Activated CD4-positive, alpha-beta memory T cell treated with anti-CD3 and anti-CD28 coated beads, Interleukin-2, amount 10 ng/mL, durations not matched to agents 7 days and 5 days (primary cell): ENCODE measurements at regions not wholly inside any gene's neighbourhood (a gene's known extent, or its start where the extent isn't known, plus 50 kb on each side); places are given as distances from the start of the nearest gene placed in this dataset.
"Not testable (repeated sequence)": the region's sequence is repeated elsewhere in the genome, so short reads cannot be mapped to it uniquely, and the experiment has no call there.

Source experiments
- CTCF ChIA-PET: fragments of 350-600 bp; sonication (Branson Sonifier 250); formaldehyde crosslinking; loops from one replicate; lab custom pipeline; 2021; ENCODE audit warnings: antibody characterized with exemption, inconsistent platforms; lab: Charles Lee
- POLR2A ChIA-PET: fragments of 350-600 bp; sonication (Branson Sonifier 250); formaldehyde crosslinking; loops from one replicate; lab custom pipeline; 2021; ENCODE audit warnings: antibody characterized with exemption; lab: Charles Lee
- DNase-seq: peaks from one replicate; pipeline ENCODE4 v3.0.0-alpha.2; 2020
- H3K27ac Mint-ChIP-seq: one replicate; pipeline ENCODE4 v1.8.0; 2021; ENCODE audit warnings: mild to moderate bottlenecking, mixed read lengths
- H3K27me3 Mint-ChIP-seq: one replicate; pipeline ENCODE4 v1.8.0; 2021; ENCODE audit warnings: mixed read lengths
- H3K36me3 Mint-ChIP-seq: one replicate; pipeline ENCODE4 v1.8.0; 2021; ENCODE audit warnings: low read depth, mixed read lengths
- H3K4me1 Mint-ChIP-seq: one replicate; pipeline ENCODE4 v1.8.0; 2021; ENCODE audit warnings: mixed read lengths
- H3K4me3 Mint-ChIP-seq: one replicate; pipeline ENCODE4 v1.8.0; 2021; ENCODE audit warnings: mild to moderate bottlenecking, mixed read lengths
- H3K9me3 Mint-ChIP-seq: one replicate; pipeline ENCODE4 v1.8.0; 2021; ENCODE audit warnings: mixed read lengths

DNA sequence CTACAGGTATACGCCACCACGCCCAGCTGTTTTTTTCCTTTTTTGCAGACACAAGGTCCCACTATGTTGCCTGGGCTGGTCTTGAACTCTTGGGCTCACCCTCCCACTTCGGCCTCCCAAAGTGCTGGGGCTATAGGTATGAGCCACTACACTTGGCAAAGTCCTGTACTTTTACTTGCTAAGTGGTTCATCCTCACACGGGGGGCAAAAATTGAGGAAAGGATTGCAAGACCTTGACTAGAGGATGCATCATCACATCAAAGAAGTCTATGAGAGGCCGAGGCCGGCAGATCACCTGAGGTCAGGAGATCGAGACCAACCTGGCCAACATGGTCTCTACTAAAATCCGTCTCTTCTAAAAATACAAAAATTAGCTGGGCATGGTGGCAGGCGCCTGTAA lies 116.5 kb upstream of the FAM174B start:
- CTCF ChIA-PET, result interaction anchor here (0.6 kb wide), 1 partner anchor 135 kb away, joined by 3 read pairs; no protein-coding TSS in a partner anchor
- Mint-ChIP-seq H3K27me3 (no peaks in the 10 kb centered on the region), H3K9me3 (peaks cover 2% of the 10 kb centered on the region), H3K36me3 (no peaks in the 10 kb centered on the region), H3K4me3 (no peak overlapping the region), H3K27ac (no peak overlapping the region), H3K4me1 (no peaks in the 10 kb centered on the region)
- POLR2A ChIA-PET, result no interaction called here
- DNase-seq, result no peak

DNA sequence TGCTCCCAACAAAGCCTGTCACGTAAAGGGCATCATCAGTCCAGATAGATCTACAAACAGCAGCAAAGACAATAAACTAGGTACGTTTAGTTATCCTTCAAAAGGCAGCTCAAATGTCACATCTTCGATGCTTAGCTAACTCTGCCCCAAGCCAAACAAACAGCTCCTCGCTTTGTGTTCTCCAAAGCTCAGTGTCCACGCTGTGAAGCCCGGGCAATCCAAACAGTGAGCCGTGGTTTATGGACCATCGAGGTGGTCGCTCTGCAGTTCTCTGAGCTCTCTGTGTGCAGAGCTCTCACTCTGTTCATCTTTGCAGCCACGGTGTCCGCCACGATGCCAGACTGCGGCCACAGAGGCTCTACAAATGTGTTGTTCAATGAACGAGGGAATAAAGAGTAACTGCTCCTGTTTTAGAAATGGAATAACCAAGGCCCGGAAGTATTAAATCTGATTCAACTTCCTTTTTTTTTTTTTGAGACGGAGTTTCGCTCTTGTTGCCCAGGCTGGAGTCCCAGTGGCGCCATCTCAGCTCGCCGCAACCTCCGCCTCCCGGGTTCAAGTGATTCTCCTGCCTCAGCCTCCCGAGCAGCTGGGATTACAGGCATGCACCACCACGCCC lies 117.2 kb upstream of the FAM174B start:
- H3K9me3 Mint-ChIP-seq, result peaks cover 2% of the 10 kb centered on the region
- no peaks in the 10 kb centered on the region for H3K36me3 Mint-ChIP-seq
- ChIA-PET POLR2A (no interaction called here), CTCF (no interaction called here)
- DNase-seq, result no peak
- H3K4me3 Mint-ChIP-seq, result no peak overlapping the region
- no peaks in the 10 kb centered on the region for H3K4me1 Mint-ChIP-seq
- no peak overlapping the region for H3K27ac Mint-ChIP-seq
- no peaks in the 10 kb centered on the region for H3K27me3 Mint-ChIP-seq

- Mint-ChIP-seq H3K27ac (no peak overlapping the region), H3K9me3 (peaks cover 2% of the 10 kb centered on the region), H3K4me1 (no peaks in the 10 kb centered on the region), H3K36me3 (no peaks in the 10 kb centered on the region), H3K4me3 (no peak overlapping the region), H3K27me3 (no peaks in the 10 kb centered on the region)
- ChIA-PET CTCF (no interaction called here), POLR2A (no interaction called here)
- no peak for DNase-seq
Measured at GRCh38 chr15:92773340-92773739, 117.8 kb upstream of the FAM174B start.

GRCh38 chr15:92779874-92780273 lies 120.2 kb upstream of the CHD2 start:
- DNase-seq, result no peak
- ChIA-PET POLR2A (no interaction called here), CTCF (no interaction called here)
- no peaks in the 10 kb centered on the region for H3K27me3 Mint-ChIP-seq
- no peaks in the 10 kb centered on the region for H3K4me1 Mint-ChIP-seq
- no peak overlapping the region for H3K27ac Mint-ChIP-seq
- peaks cover 7% of the 10 kb centered on the region for H3K36me3 Mint-ChIP-seq
- peaks cover 7% of the 10 kb centered on the region for H3K9me3 Mint-ChIP-seq
- H3K4me3 Mint-ChIP-seq, result no peak overlapping the region

- Mint-ChIP-seq H3K4me3 (no peak overlapping the region), H3K4me1 (no peaks in the 10 kb centered on the region), H3K36me3 (peaks cover 7% of the 10 kb centered on the region), H3K9me3 (peaks cover 7% of the 10 kb centered on the region), H3K27ac (no peak overlapping the region), H3K27me3 (no peaks in the 10 kb centered on the region)
- DNase-seq, result no peak
- POLR2A ChIA-PET, result no interaction called here
- CTCF ChIA-PET, result no interaction called here
Measured at GRCh38 chr15:92780843-92781242, 119.3 kb upstream of the CHD2 start.

DNA sequence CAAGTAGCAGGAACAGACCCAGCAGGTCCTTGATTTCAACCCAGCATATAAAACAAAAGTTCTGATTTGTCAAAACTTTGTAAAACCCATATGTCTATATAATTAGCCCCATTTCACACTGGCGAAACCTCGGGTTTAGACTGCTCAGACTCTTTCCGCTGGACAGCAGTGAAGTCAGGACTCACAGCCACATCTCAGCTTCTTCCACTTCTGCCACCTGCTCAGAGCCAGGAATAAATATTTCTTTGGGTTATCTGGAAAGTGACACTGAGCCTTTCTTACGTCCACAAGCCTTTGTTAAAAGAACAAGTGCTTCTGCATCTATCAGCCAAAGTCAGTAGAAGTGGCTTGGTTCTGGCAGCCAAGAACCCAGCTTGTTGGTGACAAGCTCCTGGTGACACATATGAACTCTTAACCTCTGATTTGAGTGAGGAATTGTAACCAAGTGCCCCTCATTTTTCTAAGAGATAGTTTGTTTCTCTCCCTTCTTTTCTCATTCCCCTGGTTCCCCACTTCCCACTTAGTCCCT lies 118.1 kb upstream of the CHD2 start:
- Mint-ChIP-seq H3K36me3 (peaks cover 7% of the 10 kb centered on the region), H3K27me3 (no peaks in the 10 kb centered on the region), H3K4me3 (no peak overlapping the region), H3K27ac (no peak overlapping the region), H3K9me3 (peaks cover 7% of the 10 kb centered on the region), H3K4me1 (no peaks in the 10 kb centered on the region)
- DNase-seq, result no peak
- ChIA-PET CTCF (no interaction called here), POLR2A (no interaction called here)

GRCh38 chr15:92787116-92787515 lies 113.0 kb upstream of the CHD2 start:
- H3K27me3 Mint-ChIP-seq, result no peaks in the 10 kb centered on the region
- no peak overlapping the region for H3K4me3 Mint-ChIP-seq
- DNase-seq, result no peak
- H3K4me1 Mint-ChIP-seq, result no peaks in the 10 kb centered on the region
- peaks cover 8% of the 10 kb centered on the region for H3K36me3 Mint-ChIP-seq
- H3K27ac Mint-ChIP-seq, result no peak overlapping the region
- no peaks in the 10 kb centered on the region for H3K9me3 Mint-ChIP-seq
- POLR2A ChIA-PET, result no interaction called here
- CTCF ChIA-PET, result interaction anchor here (1.9 kb wide), 1 partner anchor 10 kb away, joined by 9 read pairs; no protein-coding TSS in a partner anchor

GRCh38 chr15:92788196-92788595 lies 111.9 kb upstream of the CHD2 start:
- CTCF ChIA-PET, result interaction anchor here (1.9 kb wide), 1 partner anchor 9 kb away, joined by 9 read pairs; no protein-coding TSS in a partner anchor
- POLR2A ChIA-PET, result no interaction called here

DNA sequence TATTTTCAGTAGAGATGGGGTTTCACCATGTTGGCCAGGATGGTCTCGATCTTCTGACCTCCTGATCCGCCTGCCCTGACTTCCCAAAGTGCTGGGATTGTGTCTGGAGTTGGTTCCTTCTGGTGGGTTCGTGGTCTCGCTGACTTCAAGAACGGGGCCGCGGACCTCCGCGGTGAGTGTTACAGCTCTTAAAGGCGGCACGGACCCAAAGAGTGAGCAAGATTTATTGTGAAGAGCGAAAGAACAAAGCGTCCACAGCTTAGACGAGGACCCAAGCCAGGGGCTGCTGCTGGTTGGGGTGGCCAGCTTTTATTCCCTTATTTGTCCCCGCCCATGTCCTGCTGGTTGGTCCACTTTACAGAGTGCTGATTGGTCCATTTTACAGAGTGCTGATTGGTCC lies 111.3 kb upstream of the CHD2 start:
- H3K9me3 Mint-ChIP-seq, H3K27ac Mint-ChIP-seq, H3K27me3 Mint-ChIP-seq, H3K4me3 Mint-ChIP-seq, H3K4me1 Mint-ChIP-seq, DNase-seq, H3K36me3 Mint-ChIP-seq, POLR2A ChIA-PET: not testable (repeated sequence)
- CTCF ChIA-PET, result interaction anchor here (1.2 to 1.9 kb wide), 2 partner anchors 9 to 14 kb away, joined by 3 to 9 read pairs; no protein-coding TSS in a partner anchor

More at GRCh38 chr15:92788196-92788595, 111.9 kb upstream of the CHD2 start:
- peaks cover 8% of the 10 kb centered on the region for H3K36me3 Mint-ChIP-seq
- no peaks in the 10 kb centered on the region for H3K27me3 Mint-ChIP-seq
- no peak overlapping the region for H3K27ac Mint-ChIP-seq
- no peak for DNase-seq
- H3K4me1 Mint-ChIP-seq, result no peaks in the 10 kb centered on the region
- H3K4me3 Mint-ChIP-seq, result no peak overlapping the region
- H3K9me3 Mint-ChIP-seq, result no peaks in the 10 kb centered on the region

GRCh38 chr15:92796161-92796611 lies 103.9 kb upstream of the CHD2 start:
- POLR2A ChIA-PET, result interaction anchor here (0.7 to 5.7 kb wide), 7 partner anchors 13 to 230 kb away, joined by 3 to 33 read pairs (median 3); partner anchors contain the start of gene CHD2
- Mint-ChIP-seq H3K27ac (no peak overlapping the region), H3K9me3 (no peaks in the 10 kb centered on the region), H3K27me3 (no peaks in the 10 kb centered on the region), H3K4me3 (no peak overlapping the region), H3K4me1 (peaks cover 16% of the 10 kb centered on the region), H3K36me3 (no peaks in the 10 kb centered on the region)
- DNase-seq, result no peak
- CTCF ChIA-PET, result interaction anchor here (0.6 to 5.1 kb wide), 18 partner anchors 10 to 357 kb away, joined by 3 to 74 read pairs (median 12); no protein-coding TSS in a partner anchor

DNA sequence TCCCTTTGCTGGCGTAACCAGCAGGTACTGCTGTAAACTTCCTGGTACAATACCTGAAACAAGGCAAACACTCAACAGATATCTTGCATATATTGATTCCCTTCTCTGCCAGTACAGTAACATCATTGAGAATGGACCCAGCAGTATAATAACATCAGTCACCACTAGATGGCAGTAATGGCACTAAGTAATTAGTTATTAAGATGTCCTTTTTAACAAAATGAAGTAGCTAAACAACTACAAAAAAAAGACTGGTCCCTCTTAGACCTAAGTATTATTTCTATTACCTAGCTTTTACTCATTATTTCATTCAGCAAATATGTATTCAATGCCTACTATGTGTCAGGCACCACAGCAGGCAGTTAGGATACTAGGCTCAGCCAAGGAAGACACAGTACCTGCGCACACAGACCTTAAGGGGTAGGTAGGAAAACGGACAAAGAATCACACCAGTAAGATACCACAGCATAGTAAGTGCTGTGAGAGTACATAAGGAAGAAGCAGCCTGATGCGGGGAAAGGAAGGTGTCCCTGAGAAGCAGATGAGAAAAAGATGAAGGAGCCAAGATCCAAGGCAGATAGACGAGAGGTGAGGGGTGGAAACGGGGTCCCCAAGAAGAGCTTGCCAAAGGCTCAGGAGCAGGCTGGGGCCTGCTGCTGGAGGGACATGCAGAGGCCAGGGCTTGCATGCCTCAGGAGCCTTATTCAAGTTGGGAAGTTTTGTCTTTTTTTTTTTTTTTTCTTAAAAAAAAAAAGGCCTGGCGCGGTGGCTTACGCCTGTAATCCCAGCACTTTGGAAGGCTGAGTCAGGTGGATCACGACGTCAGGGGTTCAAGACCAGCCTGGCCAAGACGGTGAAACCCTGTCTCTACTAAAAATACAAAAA lies 102.7 kb upstream of the CHD2 start:
- H3K36me3 Mint-ChIP-seq, result peaks cover 3% of the 10 kb centered on the region
- no peak overlapping the region for H3K27ac Mint-ChIP-seq
- no peaks in the 10 kb centered on the region for H3K9me3 Mint-ChIP-seq
- ChIA-PET POLR2A (interaction anchor here (0.6 to 5.7 kb wide), 14 partner anchors 12 to 139 kb away, joined by 3 to 33 read pairs (median 6); partner anchors contain the start of gene CHD2), CTCF (interaction anchor here (0.6 to 5.1 kb wide), 45 partner anchors 9 to 1322 kb away, joined by 3 to 74 read pairs (median 6); partner anchors contain the start of gene CHD2)
- no peaks in the 10 kb centered on the region for H3K27me3 Mint-ChIP-seq
- H3K4me1 Mint-ChIP-seq, result peaks cover 24% of the 10 kb centered on the region
- DNase-seq, result no peak
- H3K4me3 Mint-ChIP-seq, result no peak overlapping the region

DNA sequence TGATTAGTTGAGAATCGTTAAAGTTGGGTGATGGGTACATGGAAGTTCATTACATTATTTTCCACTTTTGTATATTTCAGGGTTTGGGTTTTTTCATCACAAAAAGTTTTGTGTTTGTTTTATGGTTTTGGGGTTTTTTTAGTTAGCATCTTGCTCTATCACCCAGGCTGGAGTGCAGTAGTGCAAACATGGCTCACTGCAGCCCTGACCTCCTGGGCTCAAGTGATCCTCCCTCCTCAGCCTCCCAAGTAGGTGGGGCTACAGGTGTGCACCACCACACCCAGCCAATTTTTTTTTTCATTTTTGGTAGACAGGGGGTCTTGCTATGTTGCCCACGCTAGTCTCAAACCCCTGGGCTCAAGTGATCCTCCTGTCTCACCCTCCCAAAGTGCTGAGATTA lies 100.1 kb upstream of the CHD2 start:
- H3K27ac Mint-ChIP-seq, result no peak overlapping the region
- CTCF ChIA-PET, result interaction anchor here (5.1 kb wide), 1 partner anchor 229 kb away, joined by 35 read pairs; no protein-coding TSS in a partner anchor
- H3K4me1 Mint-ChIP-seq, result peaks cover 40% of the 10 kb centered on the region
- H3K4me3 Mint-ChIP-seq, result no peak overlapping the region
- DNase-seq, result no peak
- POLR2A ChIA-PET, result interaction anchor here (5.7 to 15.1 kb wide), 3 partner anchors 9 to 117 kb away, joined by 33 to 678 read pairs (median 326); partner anchors contain the start of gene CHD2
- H3K9me3 Mint-ChIP-seq, result no peaks in the 10 kb centered on the region
- no peaks in the 10 kb centered on the region for H3K27me3 Mint-ChIP-seq
- peaks cover 3% of the 10 kb centered on the region for H3K36me3 Mint-ChIP-seq
